CD4-positive, alpha-beta T cell (primary cell): ENCODE measurements at regions not wholly inside any gene's neighbourhood (a gene's known extent, or its start where the extent isn't known, plus 50 kb on each side); places are given as distances from the start of the nearest gene placed in this dataset.

Experiments
- ATAC-seq: fragments of 200-7000 bp; cut with Tn5 transposase; one replicate; pipeline ENCODE4 v1.10.0; 2022; ENCODE audit warnings: mild to moderate bottlenecking; ENCODE audit not compliant: poor library complexity
- CTCF ChIA-PET: fragments of 350-600 bp; sonication (Branson Sonifier 250); formaldehyde crosslinking; loops from one replicate; lab custom pipeline; 2021; ENCODE audit warnings: antibody characterized with exemption, inconsistent platforms; lab: Charles Lee
- POLR2A ChIA-PET: fragments of 350-600 bp; sonication (Branson Sonifier 250); formaldehyde crosslinking; loops from one replicate; lab custom pipeline; 2021; ENCODE audit warnings: antibody characterized with exemption, inconsistent platforms; lab: Charles Lee
- DNase-seq, 14 experiments: peaks; one replicate each; pipeline ENCODE4 v3.0.0-alpha.2; 2013 to 2020; ENCODE audit warnings: mixed read lengths in 2 of 14
- H3K27ac ChIP-seq, 2 donors: one replicate each; pipeline versions ENCODE4 v1.5.1 to v1.7.0; 2013; ENCODE audit warnings: low read length in 2 of 2, low read depth in 1 of 2, mild to moderate bottlenecking in 1 of 2
- H3K27me3 ChIP-seq, 2 experiments: 1 replicate in 1 of 2; 2 replicates in 1 of 2; pipeline versions ENCODE4 v1.6.1 to v1.7.0; 2013; ENCODE audit warnings: low read length in 2 of 2, control low read depth in 1 of 2, mild to moderate bottlenecking in 1 of 2, moderate library complexity in 1 of 2; ENCODE audit not compliant: insufficient read depth in 2 of 2, control insufficient read depth in 1 of 2
- H3K36me3 ChIP-seq: one replicate; pipeline ENCODE4 v1.6.1; 2013; ENCODE audit warnings: low read length, control low read depth; ENCODE audit not compliant: insufficient read depth
- H3K4me1 ChIP-seq: one replicate; pipeline ENCODE4 v1.6.1; 2013; ENCODE audit warnings: low read length, control low read depth; ENCODE audit not compliant: insufficient read depth
- H3K4me3 ChIP-seq: one replicate; pipeline ENCODE4 v1.5.1; 2013; ENCODE audit warnings: mild to moderate bottlenecking, low read length, moderate library complexity
- H3K9me3 ChIP-seq, 2 experiments: 1 replicate in 1 of 2; 2 replicates in 1 of 2; pipeline versions ENCODE4 v1.6.1 to v1.7.0; 2013; ENCODE audit warnings: low read length in 2 of 2, mild to moderate bottlenecking in 2 of 2, control low read depth in 1 of 2, moderate library complexity in 1 of 2; ENCODE audit not compliant: control insufficient read depth in 1 of 2, insufficient read depth in 1 of 2
- H3K27ac Mint-ChIP-seq: one replicate; pipeline ENCODE4 v1.8.0; 2020; ENCODE audit warnings: mixed read lengths
- H3K27me3 Mint-ChIP-seq: one replicate; pipeline ENCODE4 v1.8.0; 2021; ENCODE audit warnings: mixed read lengths
- H3K36me3 Mint-ChIP-seq: one replicate; pipeline ENCODE4 v1.8.0; 2021; ENCODE audit warnings: low read depth, mixed read lengths
- H3K4me1 Mint-ChIP-seq: one replicate; pipeline ENCODE4 v1.8.0; 2021; ENCODE audit warnings: low read depth, mixed read lengths
- H3K4me3 Mint-ChIP-seq: one replicate; pipeline ENCODE4 v1.8.0; 2020; ENCODE audit warnings: mild to moderate bottlenecking, mixed read lengths
- H3K9me3 Mint-ChIP-seq: one replicate; pipeline ENCODE4 v1.8.0; 2020; ENCODE audit warnings: mixed read lengths
- CTCF ChIP-seq: fragments of 200-600 bp; IDR thresholded peaks from one replicate; pipeline ENCODE4 v1.8.0; 2022; ENCODE audit warnings: antibody characterized with exemption, mild to moderate bottlenecking
- intact Hi-C, 2 experiments: fragments of 100-400 bp; cut with DNase I in 1 of 2; cut with micrococcal nuclease in 1 of 2; formaldehyde crosslinking; loops; one replicate each; pipeline versions ENCODE4 v1.15.1 to v1.9.0; 2023 to 2025; cut with DNase I, micrococcal nuclease

- Histone ChIP-seq H3K9me3 (no peaks in the 10 kb centered on the region), H3K4me3 (no peak overlapping the region), H3K27ac (no peak overlapping the region), H3K27me3 (no peaks in the 10 kb centered on the region), H3K36me3 (no peaks in the 10 kb centered on the region), H3K4me1 (no peaks in the 10 kb centered on the region)
- Mint-ChIP-seq H3K27me3 (no peaks in the 10 kb centered on the region), H3K36me3 (no peaks in the 10 kb centered on the region), H3K4me3 (no peak overlapping the region), H3K9me3 (peaks cover under 1% of the 10 kb centered on the region), H3K27ac (no peak overlapping the region), H3K4me1 (no peaks in the 10 kb centered on the region)
- ATAC-seq = no peak
- TF ChIP-seq CTCF = no peak
- intact Hi-C loops = no loop called here
- ChIA-PET CTCF (no interaction called here), POLR2A (no interaction called here)
- DNase-seq = no peak
Measured at GRCh38 chr14:53652068-53652467, 304.6 kb downstream of the BMP4 start.

DNA sequence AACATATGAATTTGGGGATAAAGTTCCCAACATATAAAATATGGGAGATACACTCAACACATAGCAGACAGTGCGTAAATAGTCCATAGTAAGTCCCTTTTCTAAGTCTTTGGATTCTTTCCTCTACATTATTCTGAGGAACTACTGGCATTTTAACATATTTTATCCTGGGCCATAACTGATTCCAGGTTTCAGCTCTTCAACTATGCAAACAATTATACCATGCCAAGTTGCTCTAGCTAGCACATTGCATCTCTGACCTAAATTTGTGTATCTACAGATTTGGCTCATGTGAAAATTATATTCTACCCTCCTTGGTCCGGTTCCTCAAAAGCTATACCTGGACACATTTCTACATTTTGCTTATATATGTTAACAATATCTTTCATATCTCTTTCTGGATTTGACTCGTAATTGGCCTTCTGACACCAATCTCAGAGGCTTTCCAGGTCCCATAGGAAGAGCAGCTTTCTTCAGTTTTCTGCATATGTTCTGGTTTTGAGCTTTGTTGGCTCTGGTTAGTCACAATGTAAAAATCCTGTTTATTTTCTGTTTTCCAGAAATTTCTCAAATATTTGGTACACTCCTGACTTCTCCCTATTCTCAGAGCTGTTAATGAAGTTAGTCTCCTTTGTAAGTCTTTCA, 305.4 kb downstream of the BMP4 start:
- no peak overlapping the region for H3K27ac Mint-ChIP-seq
- no peaks in the 10 kb centered on the region for H3K36me3 ChIP-seq
- H3K27me3 Mint-ChIP-seq = no peaks in the 10 kb centered on the region
- no peak overlapping the region for H3K4me3 ChIP-seq
- ATAC-seq (no peak), DNase-seq (no peak)
- H3K9me3 ChIP-seq = no peaks in the 10 kb centered on the region
- intact Hi-C loops = no loop called here
- ChIA-PET POLR2A (no interaction called here), CTCF (no interaction called here)
- H3K27me3 ChIP-seq = no peaks in the 10 kb centered on the region
- no peak for TF ChIP-seq CTCF
- no peak overlapping the region for H3K27ac ChIP-seq
- no peaks in the 10 kb centered on the region for H3K9me3 Mint-ChIP-seq
- H3K36me3 Mint-ChIP-seq = no peaks in the 10 kb centered on the region
- H3K4me1 Mint-ChIP-seq = no peaks in the 10 kb centered on the region
- H3K4me1 ChIP-seq = no peaks in the 10 kb centered on the region
- H3K4me3 Mint-ChIP-seq = no peak overlapping the region

DNA sequence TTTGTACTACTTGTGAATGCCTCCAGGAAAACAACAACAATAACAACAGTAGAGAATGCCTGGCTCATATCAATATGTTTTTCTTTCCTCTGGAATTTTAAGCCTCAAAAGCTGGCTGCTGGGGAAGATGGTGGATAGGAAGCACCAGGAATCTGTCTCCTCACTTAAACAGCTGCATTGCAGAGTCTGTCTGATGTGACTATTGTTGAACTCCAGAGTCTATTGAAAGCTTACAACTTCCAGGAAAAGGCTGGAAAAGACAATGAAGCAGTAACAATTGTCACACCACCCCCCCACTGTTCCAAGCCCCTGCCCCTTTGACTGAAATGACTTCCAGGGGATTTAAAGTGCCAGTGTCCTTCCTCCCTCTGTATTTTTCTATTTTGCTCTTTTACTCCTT, 309.7 kb downstream of the BMP4 start:
- no peaks in the 10 kb centered on the region for H3K27me3 ChIP-seq
- H3K36me3 ChIP-seq = no peaks in the 10 kb centered on the region
- no peak for ATAC-seq
- Mint-ChIP-seq H3K27ac (no peak overlapping the region), H3K9me3 (peaks cover 3% of the 10 kb centered on the region), H3K4me1 (no peaks in the 10 kb centered on the region), H3K27me3 (no peaks in the 10 kb centered on the region), H3K36me3 (no peaks in the 10 kb centered on the region), H3K4me3 (no peak overlapping the region)
- POLR2A ChIA-PET = no interaction called here
- CTCF ChIA-PET = no interaction called here
- intact Hi-C loops = no loop called here
- no peak for DNase-seq
- H3K4me3 ChIP-seq = no peak overlapping the region
- no peak overlapping the region for H3K27ac ChIP-seq
- no peak for TF ChIP-seq CTCF
- no peaks in the 10 kb centered on the region for H3K9me3 ChIP-seq
- H3K4me1 ChIP-seq = no peaks in the 10 kb centered on the region
